ENCODE measurements at regions not wholly inside any gene's neighbourhood (a gene's known extent, or its start where the extent isn't known, plus 50 kb on each side); places are given as distances from the start of the nearest gene placed in this dataset.

DNA sequence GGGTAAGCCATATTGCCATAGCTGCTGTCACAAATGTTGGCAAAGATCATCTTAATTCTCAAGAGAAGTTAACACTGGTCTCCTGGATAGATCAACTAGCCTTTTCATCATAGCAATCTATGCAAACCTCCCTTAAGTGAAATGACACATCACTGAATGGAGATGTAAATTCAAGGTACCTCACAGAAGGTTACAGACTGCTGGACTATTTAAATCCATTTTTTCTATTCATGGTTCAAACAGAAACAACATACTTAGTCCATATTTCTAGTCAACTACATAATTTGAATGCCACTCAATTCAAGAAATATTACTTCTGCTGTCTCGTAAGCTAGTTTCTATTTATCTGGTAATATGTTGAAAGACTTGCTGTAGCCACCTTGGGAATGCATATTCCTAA lies 748.3 kb downstream of the C12orf50 start:
- TF ChIP-seq SUZ12 (IDR thresholded peaks at IDR 0.05) (no peak), CTBP1 (IDR thresholded peaks at IDR 0.05; ENCODE audit: borderline replicate concordance) (no peak), LEF1 (IDR thresholded peaks at IDR 0.05; ENCODE audit: borderline replicate concordance) (no peak), PKNOX1 (IDR thresholded peaks at IDR 0.05) (no peak), FOXM1 (IDR thresholded peaks at IDR 0.05; ENCODE audit: borderline replicate concordance) (no peak), HDGF (IDR thresholded peaks at IDR 0.05; ENCODE audit: borderline replicate concordance) (no peak), SP1 (IDR thresholded peaks at IDR 0.05) (no peak), FOXK2 (IDR thresholded peaks at IDR 0.05) (no peak), ZNF384 (IDR thresholded peaks at IDR 0.05) (no peak), TARDBP (IDR thresholded peaks at IDR 0.05) (no peak), ARNT (IDR thresholded peaks at IDR 0.05) (no peak)

Data from HEK293T (cell line).